WTC11 (cell line): ENCODE measurements at regions not wholly inside any gene's neighbourhood (a gene's known extent, or its start where the extent isn't known, plus 50 kb on each side); places are given as distances from the start of the nearest gene placed in this dataset.

Experiments used
- ZNF219 ChIP-seq: sonication (generic); formaldehyde crosslinking; IDR thresholded peaks from 2 replicates; pipeline ENCODE4 v1.8.0; 2023; ENCODE audit warnings: missing genetic modification reagents, mild to moderate bottlenecking, borderline replicate concordance
- TF ChIP-seq, protein P1 (sequence below): fragments of 200-600 bp; IDR thresholded peaks from 2 replicates; pipeline ENCODE4 v1.8.0; 2022; ENCODE audit warnings: antibody characterized with exemption
- TF ChIP-seq, protein P2 (sequence below): sonication (generic); formaldehyde crosslinking; IDR thresholded peaks from 2 replicates; pipeline ENCODE4 v1.8.1; 2023; ENCODE audit warnings: mild to moderate bottlenecking, moderate library complexity, missing genetic modification reagents
- TF ChIP-seq, protein P3 (sequence below): sonication (generic); formaldehyde crosslinking; IDR thresholded peaks from 2 replicates; pipeline ENCODE4 v1.8.1; 2022; ENCODE audit warnings: mild to moderate bottlenecking, moderate library complexity, missing genetic modification reagents

DNA sequence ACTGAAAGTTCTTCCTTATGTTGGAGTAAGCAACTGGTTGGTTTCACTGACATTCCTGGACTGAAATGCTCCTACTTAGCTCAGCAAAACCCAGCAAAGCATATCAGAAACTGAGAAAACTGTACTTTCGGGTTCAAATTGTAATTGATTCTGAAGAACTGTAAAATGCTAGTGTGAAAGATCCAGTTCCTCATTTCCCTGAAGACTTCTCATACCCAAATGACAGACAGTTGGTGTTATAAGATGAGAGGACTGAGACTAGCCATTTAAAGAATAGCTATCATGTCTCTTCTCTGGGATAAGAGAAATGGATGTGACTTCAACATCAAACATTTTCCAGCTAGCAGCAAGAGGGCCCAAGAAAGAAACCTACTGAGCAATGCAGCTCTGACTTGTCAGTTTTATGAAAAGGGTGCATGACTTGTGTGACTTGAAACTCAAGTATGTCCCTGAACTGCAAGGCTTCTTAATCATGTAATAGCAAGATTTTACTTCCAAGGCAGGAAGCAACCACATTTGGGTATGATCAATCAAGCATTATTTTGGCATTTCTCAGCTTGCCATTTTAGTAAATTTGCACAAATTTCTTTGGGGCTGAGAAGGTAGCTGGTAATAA, 420.3 kb upstream of the MMADHC start:
- TF ChIP-seq, protein P1, sequence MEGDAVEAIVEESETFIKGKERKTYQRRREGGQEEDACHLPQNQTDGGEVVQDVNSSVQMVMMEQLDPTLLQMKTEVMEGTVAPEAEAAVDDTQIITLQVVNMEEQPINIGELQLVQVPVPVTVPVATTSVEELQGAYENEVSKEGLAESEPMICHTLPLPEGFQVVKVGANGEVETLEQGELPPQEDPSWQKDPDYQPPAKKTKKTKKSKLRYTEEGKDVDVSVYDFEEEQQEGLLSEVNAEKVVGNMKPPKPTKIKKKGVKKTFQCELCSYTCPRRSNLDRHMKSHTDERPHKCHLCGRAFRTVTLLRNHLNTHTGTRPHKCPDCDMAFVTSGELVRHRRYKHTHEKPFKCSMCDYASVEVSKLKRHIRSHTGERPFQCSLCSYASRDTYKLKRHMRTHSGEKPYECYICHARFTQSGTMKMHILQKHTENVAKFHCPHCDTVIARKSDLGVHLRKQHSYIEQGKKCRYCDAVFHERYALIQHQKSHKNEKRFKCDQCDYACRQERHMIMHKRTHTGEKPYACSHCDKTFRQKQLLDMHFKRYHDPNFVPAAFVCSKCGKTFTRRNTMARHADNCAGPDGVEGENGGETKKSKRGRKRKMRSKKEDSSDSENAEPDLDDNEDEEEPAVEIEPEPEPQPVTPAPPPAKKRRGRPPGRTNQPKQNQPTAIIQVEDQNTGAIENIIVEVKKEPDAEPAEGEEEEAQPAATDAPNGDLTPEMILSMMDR, result no peak
- no peak for TF ChIP-seq ZNF219
- TF ChIP-seq, protein P2, sequence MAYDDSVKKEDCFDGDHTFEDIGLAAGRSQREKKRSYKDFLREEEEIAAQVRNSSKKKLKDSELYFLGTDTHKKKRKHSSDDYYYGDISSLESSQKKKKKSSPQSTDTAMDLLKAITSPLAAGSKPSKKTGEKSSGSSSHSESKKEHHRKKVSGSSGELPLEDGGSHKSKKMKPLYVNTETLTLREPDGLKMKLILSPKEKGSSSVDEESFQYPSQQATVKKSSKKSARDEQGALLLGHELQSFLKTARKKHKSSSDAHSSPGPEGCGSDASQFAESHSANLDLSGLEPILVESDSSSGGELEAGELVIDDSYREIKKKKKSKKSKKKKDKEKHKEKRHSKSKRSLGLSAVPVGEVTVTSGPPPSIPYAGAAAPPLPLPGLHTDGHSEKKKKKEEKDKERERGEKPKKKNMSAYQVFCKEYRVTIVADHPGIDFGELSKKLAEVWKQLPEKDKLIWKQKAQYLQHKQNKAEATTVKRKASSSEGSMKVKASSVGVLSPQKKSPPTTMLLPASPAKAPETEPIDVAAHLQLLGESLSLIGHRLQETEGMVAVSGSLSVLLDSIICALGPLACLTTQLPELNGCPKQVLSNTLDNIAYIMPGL (CRISPR knock-in tag), result no peak
- TF ChIP-seq, protein P3, sequence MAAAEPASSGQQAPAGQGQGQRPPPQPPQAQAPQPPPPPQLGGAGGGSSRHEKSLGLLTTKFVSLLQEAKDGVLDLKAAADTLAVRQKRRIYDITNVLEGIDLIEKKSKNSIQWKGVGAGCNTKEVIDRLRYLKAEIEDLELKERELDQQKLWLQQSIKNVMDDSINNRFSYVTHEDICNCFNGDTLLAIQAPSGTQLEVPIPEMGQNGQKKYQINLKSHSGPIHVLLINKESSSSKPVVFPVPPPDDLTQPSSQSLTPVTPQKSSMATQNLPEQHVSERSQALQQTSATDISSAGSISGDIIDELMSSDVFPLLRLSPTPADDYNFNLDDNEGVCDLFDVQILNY (CRISPR knock-in tag), result no peak
